ENCODE measurements at regions not wholly inside any gene's neighbourhood (a gene's known extent, or its start where the extent isn't known, plus 50 kb on each side); places are given as distances from the start of the nearest gene placed in this dataset.

DNA sequence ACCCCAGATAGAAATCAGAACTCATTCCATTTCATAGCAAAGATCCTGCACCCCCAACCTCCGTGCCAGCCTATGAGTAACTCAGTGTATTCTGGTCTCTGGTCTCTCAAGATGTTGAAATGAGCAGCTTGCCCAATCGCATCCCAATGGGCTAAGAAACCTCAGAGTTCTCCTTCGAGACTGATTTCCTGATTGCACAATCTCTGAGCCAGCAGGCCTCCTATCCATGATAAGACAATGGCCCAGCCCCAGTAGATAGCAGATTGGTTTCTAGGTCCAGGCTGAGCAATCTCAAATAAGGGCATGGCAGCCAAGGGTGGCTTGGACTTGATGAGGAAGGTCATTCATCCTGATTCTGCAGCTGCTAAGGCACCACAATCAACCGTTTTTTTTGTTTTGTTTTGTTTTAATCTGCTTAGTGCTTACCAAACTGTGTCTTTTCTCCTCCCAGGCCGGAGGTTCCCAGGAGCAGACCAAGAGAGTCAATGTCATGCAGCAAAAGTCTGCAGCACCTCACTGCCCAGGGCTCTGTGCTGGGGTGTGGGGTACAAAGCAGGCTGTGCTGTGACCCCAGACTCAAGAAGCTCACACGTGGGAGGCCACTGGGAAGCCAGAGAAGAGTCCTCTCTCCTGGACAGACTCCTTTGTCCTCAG is 125.1 kb upstream of the NXT1 start:
- H3K27ac ChIP-seq = no peak overlapping the region
- no peak for TF ChIP-seq ZFX (IDR thresholded peaks at IDR 0.05; ENCODE audit: borderline replicate concordance)
- TF ChIP-seq, protein P1, sequence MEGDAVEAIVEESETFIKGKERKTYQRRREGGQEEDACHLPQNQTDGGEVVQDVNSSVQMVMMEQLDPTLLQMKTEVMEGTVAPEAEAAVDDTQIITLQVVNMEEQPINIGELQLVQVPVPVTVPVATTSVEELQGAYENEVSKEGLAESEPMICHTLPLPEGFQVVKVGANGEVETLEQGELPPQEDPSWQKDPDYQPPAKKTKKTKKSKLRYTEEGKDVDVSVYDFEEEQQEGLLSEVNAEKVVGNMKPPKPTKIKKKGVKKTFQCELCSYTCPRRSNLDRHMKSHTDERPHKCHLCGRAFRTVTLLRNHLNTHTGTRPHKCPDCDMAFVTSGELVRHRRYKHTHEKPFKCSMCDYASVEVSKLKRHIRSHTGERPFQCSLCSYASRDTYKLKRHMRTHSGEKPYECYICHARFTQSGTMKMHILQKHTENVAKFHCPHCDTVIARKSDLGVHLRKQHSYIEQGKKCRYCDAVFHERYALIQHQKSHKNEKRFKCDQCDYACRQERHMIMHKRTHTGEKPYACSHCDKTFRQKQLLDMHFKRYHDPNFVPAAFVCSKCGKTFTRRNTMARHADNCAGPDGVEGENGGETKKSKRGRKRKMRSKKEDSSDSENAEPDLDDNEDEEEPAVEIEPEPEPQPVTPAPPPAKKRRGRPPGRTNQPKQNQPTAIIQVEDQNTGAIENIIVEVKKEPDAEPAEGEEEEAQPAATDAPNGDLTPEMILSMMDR (IDR thresholded peaks at IDR 0.05) = no peak

DNA sequence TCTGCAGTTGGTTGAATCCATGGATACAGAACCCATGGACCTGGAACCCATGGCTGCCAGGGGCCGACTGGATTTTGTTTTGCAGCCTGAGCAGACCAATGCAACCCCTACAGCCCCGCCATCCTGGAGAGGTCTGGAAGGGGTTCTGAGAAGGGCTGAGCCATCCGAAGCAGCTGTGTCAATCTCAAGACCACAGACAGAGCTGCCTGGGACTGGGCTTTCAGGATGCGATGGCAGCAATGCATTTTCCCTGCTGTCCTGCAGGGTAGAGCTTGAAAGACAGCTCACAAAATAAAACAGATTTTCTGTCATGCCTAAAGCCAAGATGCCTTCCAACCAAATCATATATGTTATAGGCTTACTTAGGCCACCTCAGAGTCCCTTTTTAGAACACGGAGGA is 125.8 kb upstream of the NXT1 start:
- no peak overlapping the region for H3K27ac ChIP-seq
- no peak for TF ChIP-seq ZFX (IDR thresholded peaks at IDR 0.05; ENCODE audit: borderline replicate concordance)
- TF ChIP-seq, protein P1 (IDR thresholded peaks at IDR 0.05) = no peak

DNA sequence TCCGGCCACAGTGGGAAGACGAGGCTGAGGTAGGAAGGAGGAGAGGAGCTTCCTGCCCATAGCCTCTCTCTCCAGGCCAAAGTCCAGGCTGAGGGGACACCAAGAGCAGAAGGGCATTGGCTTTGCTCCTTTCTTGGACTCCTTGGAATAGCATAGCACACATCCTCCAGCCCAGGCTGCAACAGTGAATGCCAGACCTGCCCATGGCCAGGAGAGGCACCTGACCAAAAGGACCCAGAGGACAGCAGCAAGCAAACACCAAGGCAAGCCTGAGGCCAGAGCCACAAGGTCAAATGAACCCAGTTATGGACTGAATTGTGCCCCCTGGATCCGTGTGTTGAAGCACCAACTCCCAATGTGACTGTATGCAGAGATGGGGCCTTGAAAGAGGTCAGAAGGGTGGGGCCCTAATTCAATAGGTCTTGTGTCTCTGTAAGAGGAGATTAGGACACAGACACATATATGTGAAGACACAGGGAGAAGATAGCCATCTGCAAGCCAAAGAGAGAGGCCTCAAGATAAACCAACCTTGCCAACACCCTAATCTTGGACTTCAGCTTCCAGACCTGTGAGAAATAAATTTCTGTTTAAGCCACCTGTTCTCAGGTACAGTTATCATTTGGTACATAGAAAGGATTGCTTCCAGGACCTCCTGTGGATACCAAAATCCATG is 126.5 kb upstream of the NXT1 start:
- no peak overlapping the region for H3K27ac ChIP-seq
- TF ChIP-seq ZFX (IDR thresholded peaks at IDR 0.05; ENCODE audit: borderline replicate concordance) = no peak
- TF ChIP-seq, protein P1 (IDR thresholded peaks at IDR 0.05) = no peak

DNA sequence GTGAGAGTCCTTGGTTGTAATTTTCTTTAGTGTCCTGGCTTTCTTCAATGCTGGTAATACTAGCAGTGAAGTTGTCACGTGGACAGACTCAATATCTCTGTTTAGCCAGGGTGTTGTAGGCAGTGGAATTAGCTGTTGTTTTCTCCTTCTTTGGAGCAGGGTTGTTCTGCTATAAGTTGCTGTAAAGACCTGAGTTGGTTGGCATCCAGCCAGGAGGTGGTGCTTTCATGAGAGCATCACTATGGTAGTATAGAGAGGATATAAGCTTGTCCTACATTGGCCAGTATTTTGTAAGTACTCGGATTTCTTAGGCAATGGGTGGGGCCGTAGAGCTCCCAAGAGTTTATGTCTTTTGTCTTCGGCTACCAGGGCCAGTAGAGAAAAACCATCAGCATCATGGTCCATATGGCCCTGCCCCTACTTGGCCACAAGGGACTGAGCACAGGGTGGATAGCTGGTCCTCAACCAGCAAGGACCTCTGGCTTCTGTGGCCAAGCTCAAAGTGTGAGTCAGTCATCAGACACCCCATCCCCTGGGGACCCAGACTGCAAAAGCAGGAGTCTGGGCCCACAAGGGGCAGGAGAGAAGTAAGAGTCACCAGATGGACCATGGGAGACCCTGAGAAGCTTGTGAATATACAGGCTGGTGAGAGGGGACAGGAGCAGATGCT is 127.9 kb upstream of the NXT1 start:
- no peak overlapping the region for H3K27ac ChIP-seq
- no peak for TF ChIP-seq ZFX (IDR thresholded peaks at IDR 0.05; ENCODE audit: borderline replicate concordance)
- TF ChIP-seq, protein P1 (IDR thresholded peaks at IDR 0.05) = no peak

DNA sequence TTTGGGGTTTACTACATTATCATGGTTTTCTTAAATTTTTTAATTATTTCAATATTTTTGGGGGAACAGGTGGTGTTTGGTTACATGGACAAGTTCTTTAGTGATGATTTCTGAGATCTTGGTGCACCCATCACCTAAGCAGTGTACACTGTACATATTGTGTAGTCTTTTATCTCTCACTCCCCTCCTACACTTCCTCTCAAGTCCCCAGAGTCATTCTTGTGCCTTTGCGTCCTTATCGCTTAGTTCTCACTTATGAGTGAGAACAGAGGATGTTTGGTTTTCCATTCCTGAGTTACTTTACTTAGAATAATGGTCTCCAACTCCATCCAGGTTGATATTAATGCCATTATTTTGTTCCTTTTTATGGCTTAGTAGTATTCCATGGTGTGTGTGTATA is 130.9 kb upstream of the CD93 start:
- H3K27ac ChIP-seq = no peak overlapping the region
- TF ChIP-seq, protein P1 (IDR thresholded peaks at IDR 0.05) = no peak
- TF ChIP-seq ZFX (IDR thresholded peaks at IDR 0.05; ENCODE audit: borderline replicate concordance) = no peak

DNA sequence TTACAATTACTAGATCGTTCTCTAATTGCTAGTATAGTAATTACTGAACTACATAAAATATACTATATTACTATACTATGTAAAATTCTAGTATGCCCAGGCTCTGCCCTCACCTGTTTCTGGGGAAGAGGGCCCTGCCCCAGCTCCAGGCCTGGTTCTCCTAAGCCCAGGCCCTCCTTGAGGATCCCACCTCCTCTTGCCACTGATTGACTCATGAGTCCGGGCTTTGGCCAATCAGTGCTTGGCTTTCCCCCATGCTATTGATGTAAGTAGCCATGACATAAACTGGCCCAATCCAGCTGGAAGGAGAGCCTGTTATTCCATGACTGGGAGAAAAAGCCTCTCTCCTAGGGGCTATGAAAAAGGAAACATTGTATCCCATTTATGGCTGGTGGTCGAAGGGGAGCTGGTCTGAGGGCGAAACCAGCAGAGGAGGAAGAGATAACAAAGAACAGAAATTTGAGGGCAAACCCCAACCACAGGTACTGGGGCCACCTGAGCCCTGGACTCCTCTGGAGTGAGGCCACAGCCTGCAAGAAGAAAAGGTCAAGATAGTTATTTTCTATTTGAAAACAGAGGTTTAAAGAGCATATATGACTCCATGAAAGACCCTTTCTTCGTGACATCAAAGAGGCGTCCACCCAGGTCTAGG is 129.3 kb upstream of the CD93 start:
- no peak for TF ChIP-seq ZFX (IDR thresholded peaks at IDR 0.05; ENCODE audit: borderline replicate concordance)
- TF ChIP-seq, protein P1 (IDR thresholded peaks at IDR 0.05) = no peak
- no peak overlapping the region for H3K27ac ChIP-seq

Measured in 22Rv1 (cell line).